ENCODE measurements at regions not wholly inside any gene's neighbourhood (a gene's known extent, or its start where the extent isn't known, plus 50 kb on each side); places are given as distances from the start of the nearest gene placed in this dataset.
A peak's percentile ranks its signal among the peaks of the same experiment; 100 is the strongest.

- no peak for TF ChIP-seq MXI1 (conservative IDR thresholded peaks at IDR 0.05; ENCODE audit: poor library complexity, severe bottlenecking)
- TF ChIP-seq RAD21 (conservative IDR thresholded peaks at IDR 0.05), result no peak
- no peak for TF ChIP-seq TAF1 (IDR thresholded peaks at IDR 0.05; ENCODE audit: low read depth)
- TF ChIP-seq POLR2AphosphoS5 (IDR thresholded peaks at IDR 0.05), result no peak
- no peak for TF ChIP-seq CTCF (IDR thresholded peaks at IDR 0.05; ENCODE audit: poor library complexity, severe bottlenecking)
- no peak for TF ChIP-seq EP300 (conservative IDR thresholded peaks at IDR 0.05; ENCODE audit: poor library complexity, severe bottlenecking)
- no peak for TF ChIP-seq REST (IDR thresholded peaks at IDR 0.05; ENCODE audit: borderline replicate concordance)
- TF ChIP-seq SMC3 (conservative IDR thresholded peaks at IDR 0.05; ENCODE audit: poor library complexity), result no peak
- no peak for TF ChIP-seq EZH2 (IDR thresholded peaks at IDR 0.05; ENCODE audit: borderline replicate concordance, insufficient read depth, low read length, poor library complexity, severe bottlenecking)
- Histone ChIP-seq H3K4me2 (ENCODE audit: low read length) (no peak overlapping the region), H4K20me1 (ENCODE audit: insufficient read depth) (no peaks in the 10 kb centered on the region), H3F3A (ENCODE audit: insufficient read depth, low read length, poor library complexity, severe bottlenecking) (no peaks in the 10 kb centered on the region), H3K9me2 (ENCODE audit: insufficient read depth, low read length) (no peaks in the 10 kb centered on the region), H3K27me3 (ENCODE audit: insufficient read depth, low read depth, low read length) (no peaks in the 10 kb centered on the region), H3K9ac (ENCODE audit: low read length) (no peak overlapping the region), H3K9me3 (ENCODE audit: low read length) (no peaks in the 10 kb centered on the region), H3K36me3 (ENCODE audit: insufficient read depth, low read length) (no peaks in the 10 kb centered on the region), H2AFZ (ENCODE audit: low read depth, low read length) (no peak overlapping the region), H3K4me3 (ENCODE audit: low read length) (no peak overlapping the region), H3K27ac (ENCODE audit: low read length) (no peak overlapping the region), H3K79me2 (replicated peaks; ENCODE audit: insufficient read depth, low read length) (no peaks in the 10 kb centered on the region)
Observed at GRCh38 chr6:164101859-164102258, 687.3 kb downstream of the QKI start.

DNA sequence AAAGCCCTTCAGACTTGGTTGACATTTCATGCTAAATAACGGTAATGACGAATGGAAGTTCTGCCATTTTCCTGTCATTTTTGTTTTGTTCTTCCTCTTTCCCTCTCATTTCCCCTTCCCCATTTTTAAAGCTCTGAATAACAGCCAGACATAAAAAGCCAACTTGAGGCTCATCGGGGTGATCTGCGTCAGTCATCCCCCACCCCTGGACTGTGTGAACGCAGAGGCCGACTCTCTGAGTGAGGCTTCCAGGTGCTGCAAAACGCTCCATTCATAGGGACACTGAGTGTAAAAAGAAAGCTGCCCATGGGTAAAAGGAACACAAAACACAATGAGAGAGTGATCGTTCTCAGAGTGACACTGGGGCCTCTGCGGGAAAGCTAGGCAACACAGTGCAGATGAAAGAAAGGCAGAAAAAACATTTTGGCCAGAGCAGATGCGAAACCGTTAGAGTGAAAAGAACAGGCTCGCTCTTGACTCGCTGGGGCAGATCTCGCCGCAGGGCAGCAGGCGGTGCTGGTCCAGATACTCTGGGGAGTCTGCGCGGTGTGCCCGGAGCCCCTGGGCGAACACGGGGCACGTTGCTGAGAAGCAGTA lies 684.8 kb downstream of the QKI start:
- Histone ChIP-seq H4K20me1 (ENCODE audit: insufficient read depth) (no peaks in the 10 kb centered on the region), H3K9me2 (ENCODE audit: insufficient read depth, low read length) (no peaks in the 10 kb centered on the region), H3K9ac (ENCODE audit: low read length) (peak overlapping the region; percentile 6), H3K27me3 (ENCODE audit: insufficient read depth, low read depth, low read length) (no peaks in the 10 kb centered on the region), H3F3A (ENCODE audit: insufficient read depth, low read length, poor library complexity, severe bottlenecking) (no peaks in the 10 kb centered on the region), H3K79me2 (replicated peaks; ENCODE audit: insufficient read depth, low read length) (no peaks in the 10 kb centered on the region), H3K27ac (ENCODE audit: low read length) (peak overlapping the region; percentile 57), H2AFZ (ENCODE audit: low read depth, low read length) (no peak overlapping the region), H3K36me3 (ENCODE audit: insufficient read depth, low read length) (no peaks in the 10 kb centered on the region), H3K4me3 (ENCODE audit: low read length) (peak overlapping the region; percentile 27), H3K9me3 (ENCODE audit: low read length) (no peaks in the 10 kb centered on the region), H3K4me2 (ENCODE audit: low read length) (no peak overlapping the region)
- TF ChIP-seq RAD21 (conservative IDR thresholded peaks at IDR 0.05), result no peak
- TF ChIP-seq EZH2 (IDR thresholded peaks at IDR 0.05; ENCODE audit: borderline replicate concordance, insufficient read depth, low read length, poor library complexity, severe bottlenecking), result no peak
- no peak for TF ChIP-seq POLR2AphosphoS5 (IDR thresholded peaks at IDR 0.05)
- TF ChIP-seq REST (IDR thresholded peaks at IDR 0.05; ENCODE audit: borderline replicate concordance), result no peak
- no peak for TF ChIP-seq SMC3 (conservative IDR thresholded peaks at IDR 0.05; ENCODE audit: poor library complexity)
- TF ChIP-seq TAF1 (IDR thresholded peaks at IDR 0.05; ENCODE audit: low read depth), result no peak
- TF ChIP-seq CTCF (IDR thresholded peaks at IDR 0.05; ENCODE audit: poor library complexity, severe bottlenecking), result no peak
- no peak for TF ChIP-seq MXI1 (conservative IDR thresholded peaks at IDR 0.05; ENCODE audit: poor library complexity, severe bottlenecking)
- TF ChIP-seq EP300 (conservative IDR thresholded peaks at IDR 0.05; ENCODE audit: poor library complexity, severe bottlenecking), result no peak

Data from neural cell (in vitro differentiated cells).